Omental fat pad (tissue), 3 donors: ENCODE measurements at regions not wholly inside any gene's neighbourhood (a gene's known extent, or its start where the extent isn't known, plus 50 kb on each side); places are given as distances from the start of the nearest gene placed in this dataset.
A peak's percentile ranks its signal among the peaks of the same experiment; 100 is the strongest.

ENCODE experiments used
- ATAC-seq: fragments of 150-250 bp; one replicate; pipeline ENCODE4 v1.9.1; 2016; ENCODE audit warnings: mild to moderate bottlenecking, moderate library complexity; ENCODE audit not compliant: low FRiP score
- DNase-seq: peaks from one replicate; pipeline ENCODE4 v3.0.0-alpha.2; 2019; ENCODE audit warnings: low spot score
- TF ChIP-seq, protein P1 (sequence below), 3 donors: fragments of 450-650 bp; IDR thresholded peaks; one replicate each; pipeline ENCODE4 v1.5.1; 2016 to 2017; ENCODE audit warnings: antibody characterized with exemption in 3 of 3, mild to moderate bottlenecking in 3 of 3, moderate library complexity in 2 of 3

DNA sequence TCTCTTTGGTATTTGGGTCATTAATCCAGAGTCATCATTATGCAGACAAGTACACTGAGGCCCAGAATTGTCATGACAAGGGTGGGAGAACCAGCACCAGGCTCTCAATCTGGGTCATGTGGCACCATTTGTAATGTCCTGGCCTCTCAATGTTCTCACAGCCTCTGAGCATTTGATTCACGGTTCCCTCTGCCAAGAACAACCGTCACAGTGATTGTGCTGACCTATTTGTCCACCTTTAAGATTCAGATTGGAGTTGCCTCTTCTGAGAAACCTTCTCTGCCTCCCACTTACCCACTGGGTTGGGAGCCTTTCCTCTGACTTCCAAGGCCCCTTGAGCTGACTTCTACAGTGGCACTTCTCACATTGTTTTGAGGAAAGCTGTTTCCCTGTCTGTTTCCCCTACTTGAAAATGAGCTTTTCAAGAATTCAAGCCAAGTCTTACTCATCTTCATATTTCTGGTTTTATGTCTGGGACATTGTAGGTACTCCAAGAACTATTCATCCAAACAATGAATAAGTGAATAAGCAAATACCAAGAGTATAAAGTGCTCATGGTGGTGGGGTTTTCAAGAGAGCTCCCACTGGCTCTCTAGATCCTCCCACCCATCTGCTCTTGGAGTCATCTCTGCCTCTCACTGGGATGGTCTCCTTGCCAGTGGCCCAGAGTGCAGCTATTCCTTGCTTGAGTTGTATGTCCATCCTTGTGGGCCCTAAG lies 126.4 kb upstream of the E2F8 start:
- TF ChIP-seq, protein P1, sequence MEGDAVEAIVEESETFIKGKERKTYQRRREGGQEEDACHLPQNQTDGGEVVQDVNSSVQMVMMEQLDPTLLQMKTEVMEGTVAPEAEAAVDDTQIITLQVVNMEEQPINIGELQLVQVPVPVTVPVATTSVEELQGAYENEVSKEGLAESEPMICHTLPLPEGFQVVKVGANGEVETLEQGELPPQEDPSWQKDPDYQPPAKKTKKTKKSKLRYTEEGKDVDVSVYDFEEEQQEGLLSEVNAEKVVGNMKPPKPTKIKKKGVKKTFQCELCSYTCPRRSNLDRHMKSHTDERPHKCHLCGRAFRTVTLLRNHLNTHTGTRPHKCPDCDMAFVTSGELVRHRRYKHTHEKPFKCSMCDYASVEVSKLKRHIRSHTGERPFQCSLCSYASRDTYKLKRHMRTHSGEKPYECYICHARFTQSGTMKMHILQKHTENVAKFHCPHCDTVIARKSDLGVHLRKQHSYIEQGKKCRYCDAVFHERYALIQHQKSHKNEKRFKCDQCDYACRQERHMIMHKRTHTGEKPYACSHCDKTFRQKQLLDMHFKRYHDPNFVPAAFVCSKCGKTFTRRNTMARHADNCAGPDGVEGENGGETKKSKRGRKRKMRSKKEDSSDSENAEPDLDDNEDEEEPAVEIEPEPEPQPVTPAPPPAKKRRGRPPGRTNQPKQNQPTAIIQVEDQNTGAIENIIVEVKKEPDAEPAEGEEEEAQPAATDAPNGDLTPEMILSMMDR (IDR thresholded peaks at IDR 0.05) = no peak
- DNase-seq = no peak
- peak; percentile 29 for ATAC-seq

DNA sequence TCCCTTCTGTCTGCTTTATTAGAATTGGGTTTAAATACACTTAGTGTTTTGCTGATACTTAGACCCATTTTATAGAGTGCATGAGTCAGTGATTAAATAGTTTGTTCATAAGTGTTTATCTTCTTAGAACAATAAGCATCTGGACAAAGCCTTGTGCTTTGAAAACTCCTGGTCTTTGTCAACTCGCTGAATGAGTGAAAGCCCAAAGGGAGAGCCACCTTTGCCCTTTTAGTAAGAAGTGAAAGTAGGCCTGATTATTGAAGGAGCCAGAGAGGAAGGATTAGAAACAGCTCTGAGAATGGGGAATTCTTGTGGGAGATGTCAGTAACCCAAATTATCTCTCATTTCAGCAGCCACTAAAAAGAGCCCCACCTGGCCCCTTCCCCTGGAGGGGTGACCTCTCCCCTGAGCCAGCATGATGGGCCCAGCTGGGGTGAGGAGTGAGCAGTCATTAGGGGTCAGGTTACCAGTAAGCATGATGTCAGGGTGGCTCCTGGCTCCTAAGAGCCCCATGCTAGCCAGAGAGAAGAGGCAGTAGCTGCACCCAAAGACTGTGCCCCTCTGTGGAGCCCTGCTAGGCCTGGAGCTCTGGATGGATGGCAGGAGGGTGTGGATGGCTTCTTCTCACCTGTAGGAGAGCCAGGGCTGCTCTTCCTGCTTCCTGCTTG lies 125.1 kb upstream of the E2F8 start:
- ATAC-seq (no peak), DNase-seq (no peak)
- TF ChIP-seq, protein P1 (IDR thresholded peaks at IDR 0.05) = no peak

DNA sequence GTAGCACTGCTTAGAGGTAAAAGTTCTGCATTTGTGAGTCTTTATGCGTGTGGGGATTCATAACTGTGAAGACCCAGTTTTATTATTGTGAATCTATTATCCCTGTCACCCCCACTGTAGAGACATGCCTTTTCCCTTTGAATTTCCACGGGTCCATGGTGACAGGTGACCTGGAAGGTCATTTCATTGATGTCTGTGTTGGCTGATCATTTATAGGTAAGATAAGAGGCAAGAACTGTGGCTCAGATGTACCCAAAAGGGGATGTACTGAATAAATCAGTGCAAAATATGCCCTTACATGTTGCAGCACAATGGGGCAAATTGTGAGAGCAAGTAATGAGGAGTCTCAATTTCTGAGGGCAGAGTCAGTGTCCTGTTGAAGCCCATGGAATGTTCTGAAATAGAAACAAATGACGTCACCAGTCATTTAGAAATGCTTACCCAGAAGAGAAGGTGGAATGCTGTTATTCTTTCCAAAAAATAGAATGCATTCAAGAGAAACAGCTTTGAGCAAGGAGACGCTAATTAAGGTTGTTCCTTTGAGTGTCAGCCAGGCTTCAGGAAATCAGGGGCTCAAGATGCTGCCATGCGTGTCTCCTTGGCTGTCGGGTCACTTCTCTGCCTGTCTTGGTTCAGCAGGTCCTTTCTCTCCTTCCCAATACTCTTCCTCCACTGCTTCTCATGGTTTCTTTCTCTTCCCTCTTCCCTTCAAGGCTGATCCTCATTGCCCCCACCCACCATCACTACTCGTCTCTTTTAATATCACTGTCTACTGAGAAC lies 118.7 kb upstream of the E2F8 start:
- TF ChIP-seq, protein P1 (IDR thresholded peaks at IDR 0.05) = no peak
- no peak for ATAC-seq

DNA sequence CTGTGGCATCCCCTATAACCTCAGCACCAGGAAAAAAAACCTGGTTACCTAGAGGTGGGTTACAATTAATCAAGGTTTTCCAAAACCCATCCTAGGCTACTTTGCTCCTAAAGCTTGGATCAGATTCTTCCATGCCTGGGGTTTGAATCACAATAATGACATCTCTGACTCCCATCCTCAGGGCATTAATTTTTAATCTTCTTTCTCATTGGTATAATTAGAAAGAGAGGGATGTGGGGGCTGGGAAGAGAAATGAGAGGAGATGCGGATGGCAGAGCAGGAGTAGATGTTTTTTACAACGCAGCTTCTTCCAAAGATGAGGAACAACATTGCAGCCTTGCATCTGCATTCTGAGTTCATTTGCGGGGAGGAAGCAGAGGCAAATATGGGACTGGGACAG lies 117.2 kb upstream of the E2F8 start:
- DNase-seq (no peak), ATAC-seq (no peak)
- TF ChIP-seq, protein P1 (IDR thresholded peaks at IDR 0.05) = no peak

More for the DNA sequence above, 118.7 kb upstream of the E2F8 start:
- DNase-seq = no peak

DNA sequence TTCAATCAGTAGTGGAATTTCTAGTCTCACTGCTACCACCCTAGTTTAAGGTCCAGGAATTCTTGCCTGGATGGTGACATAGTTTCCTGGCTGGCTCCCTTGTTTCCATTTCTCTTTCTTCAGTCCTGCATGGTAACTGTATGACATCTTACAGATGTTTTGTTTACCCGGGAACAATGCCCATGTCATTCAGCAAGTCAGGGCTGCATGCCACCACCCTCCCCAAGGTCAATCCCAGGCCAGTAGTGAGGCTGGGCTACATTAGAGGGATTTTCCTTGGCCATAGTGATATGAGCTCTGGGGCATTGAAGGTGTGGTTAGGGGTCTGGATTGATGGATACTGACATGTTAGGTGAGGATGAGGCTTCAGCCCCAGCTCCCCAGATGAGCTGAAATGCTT lies 114.9 kb upstream of the E2F8 start:
- ATAC-seq (no peak), DNase-seq (no peak)
- TF ChIP-seq, protein P1 (IDR thresholded peaks at IDR 0.05) = no peak

DNA sequence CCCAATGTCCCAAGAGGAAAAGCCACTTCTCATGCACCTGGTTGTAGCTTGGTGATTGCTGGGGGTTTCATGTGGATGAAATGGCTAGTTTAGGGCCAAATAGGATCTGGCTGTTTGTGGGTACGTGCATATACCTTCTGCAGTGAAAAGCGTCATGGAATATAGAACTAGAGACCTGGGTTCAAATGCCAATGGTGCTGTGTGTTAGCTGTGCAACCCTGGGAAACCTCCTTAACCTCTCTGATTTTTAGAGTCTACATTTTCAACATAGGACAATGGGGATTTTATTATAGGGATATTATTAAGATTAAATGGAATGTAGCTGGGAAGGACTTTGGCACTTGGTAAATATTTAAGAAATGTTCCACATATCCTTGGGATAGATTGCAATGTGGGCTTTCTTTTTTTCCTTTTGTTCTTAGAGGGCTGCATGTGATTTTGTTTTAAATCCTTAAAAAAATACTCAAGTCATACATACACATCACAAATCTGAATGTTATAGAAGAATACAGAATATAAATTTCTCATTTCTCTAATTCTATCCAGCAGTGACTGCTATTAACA lies 112.6 kb upstream of the E2F8 start:
- DNase-seq (no peak), ATAC-seq (no peak)
- TF ChIP-seq, protein P1 (IDR thresholded peaks at IDR 0.05) = no peak
